Inflammatory macrophage treated with lipopolysaccharide for 1 hour (primary cell): ENCODE measurements at regions not wholly inside any gene's neighbourhood (a gene's known extent, or its start where the extent isn't known, plus 50 kb on each side); places are given as distances from the start of the nearest gene placed in this dataset.

Experiments
- DNase-seq, 2 donors: peaks; one replicate each; pipeline ENCODE4 v3.0.0-alpha.2; 2020 to 2022

DNA sequence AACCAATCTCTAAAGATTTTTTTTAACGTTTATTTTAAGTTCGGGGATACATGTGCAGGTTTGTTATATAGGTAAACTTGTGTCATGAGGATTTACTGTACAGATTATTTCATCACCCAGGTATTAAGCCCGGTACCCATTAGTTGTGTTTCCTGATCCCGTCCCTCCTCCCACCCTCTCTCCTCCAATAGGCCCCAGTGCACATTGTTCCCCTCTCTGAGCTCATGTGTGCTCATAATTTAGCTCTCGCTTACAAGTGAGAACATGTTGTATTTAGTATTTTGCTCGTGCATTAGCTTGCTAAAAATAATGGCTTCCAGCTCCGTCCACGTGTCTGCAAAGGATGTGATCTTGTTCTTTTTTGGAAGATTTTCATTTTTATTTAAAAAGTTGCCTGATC lies 2309.4 kb upstream of the AGA start:
- no peak for DNase-seq

DNA sequence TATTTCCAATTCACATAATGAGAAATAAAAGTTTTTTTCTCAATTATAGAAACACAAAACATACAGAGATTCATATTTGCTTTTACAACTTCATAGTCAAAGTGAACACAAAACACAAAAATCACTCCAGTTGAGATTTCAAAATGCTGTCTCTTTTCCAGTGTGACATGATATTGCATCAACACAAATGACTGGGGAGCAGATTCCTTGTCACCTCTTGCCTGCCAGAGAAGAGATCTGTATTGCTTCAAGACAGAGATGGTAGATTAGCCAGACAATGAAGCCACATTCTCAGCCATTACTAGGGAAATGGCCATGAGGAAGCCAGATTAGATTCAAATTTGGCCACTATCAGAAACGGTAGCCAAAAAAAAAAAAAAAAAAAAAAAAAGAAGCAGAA lies 2313.1 kb upstream of the AGA start:
- DNase-seq: no peak

DNA sequence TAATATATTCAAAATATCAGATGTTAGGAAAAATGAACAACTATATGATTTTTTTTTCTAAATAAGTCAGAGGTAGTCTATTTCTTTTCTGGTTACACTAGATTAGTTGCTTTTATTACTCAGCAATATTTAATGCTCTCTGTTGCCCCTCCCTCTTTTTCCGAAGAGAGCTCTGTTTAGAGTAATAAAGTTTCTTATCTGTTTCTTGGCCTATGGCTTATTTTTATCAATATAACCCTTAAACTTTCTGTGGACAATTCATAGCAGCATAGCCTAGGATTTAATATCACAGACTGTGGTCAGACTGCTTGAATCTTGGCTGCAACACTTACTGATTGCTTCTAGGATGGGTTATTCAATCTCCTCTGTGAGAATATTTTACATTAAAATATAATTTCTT lies 2315.4 kb upstream of the AGA start:
- DNase-seq: no peak

DNA sequence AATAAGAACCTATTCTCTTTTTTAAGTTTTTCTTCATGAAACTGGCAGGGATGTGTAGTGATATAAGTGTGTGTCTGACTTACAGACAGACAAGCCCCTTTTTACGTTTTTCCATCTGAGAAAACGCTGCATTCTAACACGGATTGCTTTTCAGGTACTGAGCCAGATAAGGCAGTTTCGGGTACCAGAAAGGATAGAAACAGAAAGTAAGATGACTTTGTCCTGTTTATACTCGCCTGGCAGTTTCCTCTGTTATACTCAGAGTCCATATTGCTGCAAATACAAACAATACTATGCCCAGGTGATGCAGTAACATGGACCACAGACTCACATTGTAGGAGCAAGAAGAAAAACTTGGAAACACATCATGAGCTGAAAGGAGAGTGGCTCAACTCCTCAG lies 2320.6 kb upstream of the AGA start:
- DNase-seq: no peak

DNA sequence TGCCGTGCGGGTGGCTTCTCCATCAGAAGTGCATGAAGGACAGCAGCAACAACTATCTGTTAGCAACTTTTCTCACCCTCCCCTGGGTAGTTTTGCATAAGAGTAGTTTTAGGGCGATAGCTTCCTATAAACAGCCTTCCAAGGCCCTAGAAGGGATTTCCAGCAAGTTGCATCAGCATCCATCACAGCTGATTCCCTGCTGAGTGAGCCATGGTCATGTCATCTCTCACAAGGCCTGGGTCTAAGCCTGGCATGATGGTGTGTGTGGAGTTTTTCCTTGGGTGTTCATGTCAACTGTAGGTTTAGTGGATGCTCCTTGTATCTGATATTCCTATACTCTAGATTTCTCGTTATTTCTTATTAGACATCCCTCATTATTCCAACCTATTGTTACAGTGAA lies 2324.7 kb upstream of the AGA start:
- no peak for DNase-seq

DNA sequence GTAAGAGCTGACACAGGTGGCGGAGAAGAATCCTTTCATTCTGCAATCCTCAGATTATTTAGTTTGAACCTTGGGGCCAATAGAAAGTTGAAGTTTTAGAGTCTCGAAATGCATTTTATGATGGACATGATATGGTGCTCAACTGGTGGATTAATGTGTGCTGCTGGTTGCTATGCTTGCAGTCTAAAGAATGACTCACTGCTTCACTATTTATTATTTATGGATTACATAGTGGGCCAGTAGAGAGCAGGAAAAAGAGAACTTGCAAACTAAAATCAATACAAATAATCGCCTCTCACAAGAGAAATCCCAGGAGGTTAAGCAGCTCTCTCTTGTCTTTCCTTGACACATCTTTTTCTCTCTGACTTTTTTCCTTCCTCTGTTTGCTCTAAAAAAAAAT lies 2326.8 kb upstream of the AGA start:
- DNase-seq: no peak

DNA sequence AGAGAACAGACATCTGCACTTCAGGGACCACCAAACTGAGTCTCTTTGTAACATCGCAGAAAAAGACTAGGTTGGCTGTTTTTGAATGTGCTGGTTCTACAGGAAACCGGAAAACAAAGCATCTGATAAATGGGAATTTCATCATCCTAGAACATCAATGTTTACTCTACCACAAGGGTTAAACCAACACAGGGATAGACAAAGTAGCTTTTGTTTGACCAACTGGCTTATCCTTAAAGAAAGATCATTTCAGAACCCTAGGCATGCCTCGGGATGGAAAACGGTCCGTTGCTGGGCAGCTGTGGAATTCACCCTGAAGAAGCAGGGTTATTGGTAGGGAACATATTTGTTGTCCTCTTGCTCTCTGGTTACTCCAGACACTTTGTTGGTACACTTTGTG lies 2355.5 kb upstream of the AGA start:
- no peak for DNase-seq

DNA sequence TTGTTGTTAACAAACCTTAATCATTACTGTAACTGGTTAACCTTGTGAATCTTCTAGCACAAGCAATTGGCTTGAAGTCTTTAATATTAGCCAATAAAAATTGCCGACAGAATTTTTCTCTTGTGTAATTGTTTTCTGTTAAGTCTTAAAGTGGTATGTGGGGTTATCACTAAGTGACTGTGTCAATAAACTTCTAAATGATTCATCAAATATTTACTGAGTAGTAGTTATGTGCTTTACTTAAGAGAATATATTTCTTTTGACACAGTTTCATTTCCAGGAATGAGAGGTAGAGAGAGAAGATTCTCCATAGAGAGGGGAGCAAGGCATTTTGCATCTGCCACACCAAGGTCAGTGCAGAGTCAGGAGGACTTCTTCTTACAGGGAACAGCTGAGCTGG lies 2361.6 kb upstream of the AGA start:
- no peak for DNase-seq

DNA sequence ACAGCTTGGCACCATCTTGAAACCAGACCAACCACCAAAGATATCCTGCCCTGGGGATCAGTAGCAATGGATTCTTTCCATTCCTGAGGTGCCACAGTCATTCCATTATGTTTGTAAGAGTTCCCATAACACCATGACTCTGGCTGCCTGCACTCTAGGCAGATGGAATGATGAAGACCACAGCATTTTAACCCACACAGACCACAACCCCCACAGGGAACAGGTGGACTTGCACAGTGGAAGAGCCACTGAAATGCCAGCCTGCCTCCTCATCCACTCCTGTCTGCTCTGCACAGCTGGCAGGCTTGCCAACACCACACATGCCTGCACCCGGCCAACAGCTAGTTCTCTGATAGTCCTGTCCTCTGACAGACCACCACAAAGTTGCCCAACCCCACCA lies 2362.2 kb upstream of the AGA start:
- no peak for DNase-seq

DNA sequence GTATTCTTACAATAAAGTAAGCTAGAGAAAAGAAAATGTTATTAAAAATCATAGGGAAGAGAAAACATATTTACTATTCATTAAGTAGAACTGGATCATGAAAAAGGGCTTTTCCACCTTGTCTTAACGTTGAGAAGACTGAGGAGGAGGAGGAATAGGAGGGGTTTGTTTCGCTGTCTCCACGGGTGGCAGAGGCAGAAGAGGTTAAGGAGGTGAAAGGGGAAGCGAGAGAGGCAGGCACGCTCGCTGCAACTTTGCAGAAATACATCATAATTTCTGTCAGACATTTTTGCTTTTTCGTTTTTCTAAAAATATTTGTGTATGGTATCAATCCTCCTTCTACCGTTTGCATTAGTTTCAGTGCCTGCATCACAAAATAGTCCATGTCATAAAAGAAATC lies 2375.1 kb upstream of the AGA start:
- no peak for DNase-seq

DNA sequence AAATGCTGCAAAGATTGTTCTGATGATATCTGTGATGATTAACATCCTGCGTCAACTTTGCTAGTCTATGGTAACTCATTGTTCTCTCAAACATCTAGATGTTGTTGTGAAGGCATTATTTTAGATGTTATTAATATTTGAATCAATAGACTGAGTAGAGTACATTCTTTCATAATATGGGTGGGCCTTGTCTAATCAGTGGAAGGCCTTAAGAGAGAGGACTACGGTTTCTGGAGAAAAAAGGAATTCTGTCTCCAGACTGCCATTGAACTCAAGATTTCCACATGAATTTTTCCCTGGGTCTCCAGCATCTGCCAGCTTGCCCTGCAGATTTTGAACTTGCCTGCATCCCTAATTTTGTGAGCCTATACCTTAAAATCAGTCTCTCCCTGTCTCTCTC lies 2381.1 kb upstream of the AGA start:
- DNase-seq: no peak

DNA sequence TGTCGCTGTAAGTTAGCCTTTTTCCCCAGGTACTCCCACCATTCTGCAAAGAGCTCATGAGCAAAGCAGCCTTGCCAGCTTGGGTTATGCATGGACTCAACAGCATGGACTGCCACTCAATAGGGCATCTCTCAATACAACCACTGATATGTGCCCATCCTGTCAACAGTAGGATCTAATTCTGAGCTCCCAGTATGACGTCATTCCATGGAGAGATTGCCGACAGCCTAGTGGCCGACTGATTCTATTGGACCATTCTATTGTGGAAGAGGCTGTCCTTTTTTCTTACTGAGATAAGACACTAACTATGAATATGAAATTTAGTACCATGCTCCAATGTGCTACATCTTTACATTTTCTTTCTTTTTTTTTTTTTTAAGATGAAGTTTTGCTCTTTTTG lies 2389.0 kb upstream of the AGA start:
- no peak for DNase-seq

DNA sequence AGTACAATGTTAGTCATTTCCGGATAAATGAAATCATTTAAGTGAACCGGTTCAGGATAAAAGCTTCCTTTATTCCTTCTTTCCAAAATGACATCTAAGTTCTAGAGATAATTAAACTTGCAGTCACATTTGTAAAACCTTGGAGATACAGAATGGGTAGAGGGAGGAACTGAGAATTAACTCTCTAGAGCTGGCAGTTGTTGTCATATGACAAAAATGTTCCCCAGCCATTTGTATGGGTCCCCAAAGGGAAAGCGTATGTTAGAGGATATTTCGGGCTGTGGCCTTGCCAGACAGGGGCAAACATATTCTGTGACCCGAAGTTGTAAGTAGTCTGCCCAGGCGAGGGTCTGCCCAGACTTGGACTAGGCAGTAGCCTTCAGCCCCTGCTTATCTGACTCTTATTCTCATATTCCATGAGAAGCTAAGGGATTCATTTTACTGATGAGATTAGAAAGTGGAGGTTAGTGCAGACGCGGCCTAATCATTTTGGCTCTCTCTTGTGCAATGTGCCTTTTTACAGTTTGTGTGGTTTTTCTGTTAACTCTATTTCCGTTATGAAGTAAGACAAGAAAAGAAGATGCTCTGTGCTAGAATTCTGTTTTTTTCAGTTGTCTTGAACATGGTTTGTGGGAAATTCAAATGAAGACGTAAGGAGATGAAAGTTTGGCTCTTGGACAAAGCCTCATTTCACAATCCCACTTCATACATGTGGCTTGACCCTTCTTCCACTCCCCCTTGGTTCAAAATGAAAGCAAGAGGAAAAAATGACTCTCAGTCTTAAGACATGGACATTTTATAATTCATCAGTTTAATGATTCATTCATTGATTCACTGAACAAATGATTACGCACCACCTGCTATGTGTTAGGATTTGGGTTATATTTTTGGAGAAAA lies 2394.2 kb upstream of the AGA start:
- DNase-seq: no peak

DNA sequence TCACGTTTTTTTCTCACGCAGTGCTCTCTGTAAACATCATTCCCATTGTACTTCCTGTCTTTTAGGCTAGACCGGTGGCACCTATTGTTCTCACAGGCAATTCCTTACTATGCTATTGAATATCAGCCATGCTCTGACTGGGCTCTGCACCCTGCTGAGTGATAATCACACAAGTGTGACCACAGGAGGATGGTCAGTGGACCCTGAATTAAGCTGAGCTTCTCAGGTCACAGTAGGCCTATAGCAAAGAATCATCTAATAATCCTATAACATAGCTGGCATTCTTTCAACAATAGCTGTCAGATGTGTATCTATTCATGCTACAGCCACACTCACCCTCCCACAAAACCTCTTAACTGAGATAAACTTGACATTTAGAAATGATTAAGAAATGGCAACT lies 2399.8 kb upstream of the TENM3 start:
- no peak for DNase-seq

DNA sequence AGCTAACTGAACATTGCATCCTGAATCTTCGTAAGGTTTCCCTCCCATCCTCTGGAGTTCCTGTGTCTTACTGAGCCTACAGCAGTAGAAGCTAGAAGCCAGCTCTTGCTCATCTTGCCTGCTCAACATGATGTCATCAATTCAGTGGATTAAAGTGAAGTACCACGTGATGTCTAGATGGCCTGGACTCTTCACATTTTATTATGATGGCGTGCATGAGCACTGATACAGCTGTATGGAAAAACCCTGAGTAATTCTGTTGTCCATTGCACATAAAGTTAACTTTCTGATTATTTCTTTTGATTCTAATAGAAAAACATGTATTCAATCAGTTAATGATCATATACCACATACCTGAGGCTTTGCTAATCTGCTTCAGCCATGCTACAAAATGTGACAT lies 2387.7 kb upstream of the TENM3 start:
- no peak for DNase-seq

DNA sequence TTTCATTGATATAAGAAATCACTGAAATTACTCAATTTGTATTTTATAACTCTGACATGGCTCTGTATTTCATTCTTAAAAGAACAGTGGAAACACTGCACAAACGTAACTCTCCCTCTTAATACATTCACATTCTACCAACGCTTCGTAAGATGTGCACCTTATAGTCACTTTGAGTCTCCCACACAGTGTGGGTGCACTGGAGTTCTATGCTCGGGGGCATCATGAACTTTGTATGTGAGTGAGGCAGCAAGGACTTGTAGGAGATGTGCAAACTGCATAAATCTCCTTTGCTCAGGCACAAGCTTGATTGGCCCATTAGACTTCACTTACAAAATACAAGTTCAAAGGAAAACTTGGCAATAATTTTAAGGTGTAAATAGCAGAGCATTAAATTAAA lies 2385.0 kb upstream of the TENM3 start:
- no peak for DNase-seq

DNA sequence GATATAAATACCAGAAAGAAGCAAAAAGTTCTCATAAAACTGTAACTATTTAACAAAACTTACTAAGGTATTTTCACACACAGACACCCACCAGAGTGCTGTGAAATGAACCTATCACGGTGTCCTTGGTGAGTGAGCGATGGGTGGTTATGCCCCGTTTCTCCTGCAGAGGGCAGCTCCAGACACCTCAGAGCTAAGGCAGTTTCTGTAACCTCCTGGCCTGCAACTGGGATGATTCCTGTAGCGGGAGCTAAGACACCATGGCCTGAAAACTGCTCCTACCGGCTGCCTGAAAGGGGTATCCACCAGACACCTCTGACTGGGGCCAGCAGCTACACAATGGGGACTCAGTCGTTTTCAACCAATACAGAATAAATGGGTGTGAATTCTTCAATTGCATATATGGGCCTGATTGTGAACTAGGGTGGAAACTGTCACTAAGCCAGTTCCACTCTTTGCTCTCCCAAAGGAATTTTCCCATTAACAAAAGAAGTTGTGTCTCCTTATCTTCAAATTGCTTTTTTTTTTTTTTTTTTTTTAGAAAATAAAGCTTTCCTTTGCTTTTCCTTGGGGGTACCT lies 2375.8 kb upstream of the TENM3 start:
- peak; percentile 10 to 59 for DNase-seq

DNA sequence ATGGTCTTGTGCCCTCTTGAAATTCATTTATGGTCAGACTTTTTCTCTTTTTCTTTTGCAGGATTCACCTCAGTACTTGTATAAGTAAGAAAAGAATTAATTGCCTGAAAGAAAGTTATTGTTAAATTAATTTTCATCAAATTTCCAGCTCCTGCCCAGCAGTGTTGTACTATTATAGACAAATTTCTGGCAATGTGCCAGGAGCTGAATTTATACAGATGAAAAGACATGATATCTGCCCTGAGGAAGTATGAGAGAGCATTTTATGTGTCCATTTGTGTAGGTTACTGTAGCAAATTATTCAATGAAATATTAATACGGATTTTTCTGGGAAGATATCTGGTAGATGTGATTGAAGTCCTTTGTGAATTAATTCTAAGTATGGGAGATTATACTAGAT lies 2371.5 kb upstream of the TENM3 start:
- DNase-seq: no peak

DNA sequence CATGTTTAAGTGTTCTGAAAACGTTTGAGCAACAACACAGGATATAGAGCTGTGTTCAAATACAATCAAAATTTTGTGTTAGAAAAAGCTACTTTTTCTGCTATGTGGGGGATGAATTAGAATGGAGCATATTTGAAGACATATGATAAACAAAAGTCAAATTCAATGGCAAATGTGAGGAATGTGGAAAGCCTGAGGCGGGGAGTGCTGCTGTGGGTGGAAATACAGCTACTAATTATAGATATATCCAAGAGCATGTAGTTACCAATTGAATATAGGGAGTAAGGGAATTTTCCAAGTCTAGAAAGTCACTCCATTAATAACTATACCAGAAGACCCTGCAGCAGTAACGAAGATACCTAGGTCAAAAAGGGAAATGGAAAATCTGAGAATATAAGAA lies 2370.4 kb upstream of the TENM3 start:
- no peak for DNase-seq

DNA sequence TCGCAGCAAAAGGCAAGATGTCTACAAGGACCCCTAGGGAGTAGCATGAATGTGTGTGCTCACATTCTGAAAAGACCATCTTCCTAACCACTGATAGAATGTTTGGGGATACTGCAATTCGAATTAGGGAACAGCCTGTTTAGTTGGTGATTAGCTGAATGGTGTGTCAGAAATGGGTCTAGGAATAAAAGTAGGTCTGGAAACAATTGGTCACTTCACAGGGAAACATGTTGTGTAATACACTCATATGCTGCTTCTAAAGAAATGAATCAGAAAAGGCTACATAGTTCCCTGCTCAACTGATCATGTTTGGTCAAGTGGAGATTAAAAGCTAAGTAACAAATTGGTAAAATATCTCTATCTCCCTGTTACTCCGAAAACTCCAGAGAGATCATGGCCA lies 2362.4 kb upstream of the TENM3 start:
- no peak for DNase-seq

DNA sequence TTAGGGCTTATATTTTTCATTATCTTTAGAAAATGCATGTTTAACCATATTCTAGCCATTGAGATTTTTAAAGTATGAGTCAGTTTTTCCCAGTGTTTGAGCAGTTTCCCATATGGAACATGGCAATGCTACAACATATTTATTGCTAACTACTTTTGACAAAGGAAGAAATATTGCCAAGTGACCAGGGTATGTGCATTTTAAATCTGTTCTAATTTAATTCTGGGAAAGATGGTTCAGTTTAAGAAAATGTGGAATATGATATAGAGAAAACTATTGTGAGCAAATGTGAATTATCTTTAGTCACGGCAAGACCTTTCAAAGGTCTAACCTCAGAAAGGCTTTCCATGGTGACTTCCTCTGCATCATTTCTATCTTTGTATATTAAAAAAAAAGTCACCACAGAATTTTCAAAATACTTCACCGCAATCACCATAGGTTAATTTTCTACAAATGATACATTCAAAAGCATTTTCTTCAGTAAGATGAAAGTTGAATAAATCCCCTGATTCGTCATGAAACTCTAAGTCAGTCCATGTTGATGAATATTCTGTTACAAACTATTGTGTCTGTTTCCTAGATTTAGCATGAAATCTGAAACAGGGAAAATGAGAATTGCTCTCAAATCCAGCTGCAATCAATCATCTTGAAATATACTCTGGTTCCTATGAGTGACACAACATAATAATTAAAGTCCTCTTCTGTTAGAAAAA lies 2349.0 kb upstream of the TENM3 start:
- no peak for DNase-seq

DNA sequence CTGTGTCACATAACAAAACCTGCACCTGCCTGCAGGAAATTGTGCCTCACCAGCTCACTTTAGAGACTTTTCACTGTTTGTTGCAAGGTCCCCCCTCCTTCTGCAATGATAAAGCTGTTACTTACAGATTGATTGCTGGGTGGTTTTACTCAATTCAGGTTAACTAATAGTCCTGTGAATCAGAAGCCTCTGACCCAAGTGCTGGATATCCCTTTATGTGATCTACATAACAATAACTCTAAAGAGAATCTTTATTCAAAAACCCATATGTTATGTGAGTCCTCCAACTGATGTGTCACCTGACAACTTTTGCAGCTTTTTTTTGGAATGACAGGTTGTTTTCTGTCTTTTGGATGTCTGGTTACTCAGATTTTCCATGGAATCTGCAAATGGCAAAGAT lies 2323.6 kb upstream of the TENM3 start:
- no peak for DNase-seq

DNA sequence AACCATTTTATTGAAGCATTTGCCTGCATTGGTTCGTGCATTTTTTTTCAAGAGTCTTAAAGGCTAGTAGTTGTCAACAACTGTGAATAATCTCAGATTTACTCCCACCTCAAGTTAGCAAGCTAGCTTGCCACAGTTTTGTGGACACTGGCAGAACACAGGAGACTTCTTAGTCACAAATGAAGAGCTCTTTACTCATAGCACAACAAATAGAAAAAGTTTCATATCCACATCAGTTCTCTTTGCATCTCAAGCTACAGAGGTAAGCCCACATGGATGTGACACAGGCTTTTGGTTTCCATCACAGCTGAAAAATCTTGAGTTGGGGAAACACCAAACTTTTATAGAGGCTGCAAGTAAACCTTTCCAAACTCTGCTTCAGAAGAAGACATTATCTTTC lies 2315.7 kb upstream of the TENM3 start:
- no peak for DNase-seq

DNA sequence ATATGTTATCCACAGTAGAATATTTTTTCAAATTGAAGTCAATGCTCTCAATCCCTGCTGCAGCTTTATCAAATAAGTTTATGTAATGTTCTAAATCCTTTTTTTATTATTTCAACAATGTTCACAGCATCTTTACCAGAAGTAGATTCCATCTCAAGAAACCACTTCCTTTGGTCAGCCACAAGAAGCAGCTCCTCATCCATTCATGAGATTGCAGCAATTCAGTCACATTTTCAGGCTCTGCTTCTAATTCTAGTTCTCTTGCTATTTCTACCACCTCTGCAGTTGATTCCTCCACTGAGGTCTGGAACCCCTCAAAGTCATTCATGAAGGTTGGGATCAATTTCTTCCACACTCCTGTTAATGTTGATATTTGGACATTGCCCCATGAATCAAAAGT lies 2301.3 kb upstream of the TENM3 start:
- no peak for DNase-seq
